ENCODE measurements at regions not wholly inside any gene's neighbourhood (a gene's known extent, or its start where the extent isn't known, plus 50 kb on each side); places are given as distances from the start of the nearest gene placed in this dataset.

DNA sequence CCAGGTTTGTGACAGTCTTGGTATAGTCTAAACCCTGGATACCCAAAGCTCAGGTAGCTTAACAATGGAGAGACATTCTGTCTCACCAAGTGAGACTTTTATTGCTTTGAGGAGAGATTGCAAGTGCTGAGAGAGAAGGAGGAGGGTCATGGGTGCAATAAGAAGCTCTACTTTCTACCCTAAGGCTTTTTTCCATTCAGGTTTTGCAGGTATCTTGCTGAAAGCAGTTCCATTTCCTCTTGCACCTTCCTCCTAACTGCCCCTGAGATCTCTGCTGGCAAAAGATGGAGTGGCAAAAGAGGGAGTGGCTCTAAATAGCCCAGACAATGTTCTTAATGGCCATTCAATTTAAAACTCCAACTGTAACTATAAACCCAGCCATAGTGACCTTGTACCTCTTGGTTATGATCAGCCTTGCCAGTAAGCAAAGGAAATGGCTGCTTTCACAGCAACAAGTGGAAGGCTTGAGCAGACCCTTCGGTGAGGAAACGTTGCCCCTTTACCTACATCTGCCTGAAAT, 105.6 kb upstream of the CPEB2 start:
- TF ChIP-seq CTCF (IDR thresholded peaks at IDR 0.05; ENCODE audit: low read length) (no peak), EZH2 (optimal IDR thresholded peaks at IDR 0.05; ENCODE audit: low read depth, low read length) (no peak)

Measured in MM.1S (cell line).